H9 (cell line): ENCODE measurements at regions not wholly inside any gene's neighbourhood (a gene's known extent, or its start where the extent isn't known, plus 50 kb on each side); places are given as distances from the start of the nearest gene placed in this dataset.

ENCODE experiments used
- DNase-seq: peaks from one replicate; pipeline ENCODE4 v3.0.0-alpha.2; 2017
- H2AFZ ChIP-seq: one replicate; pipeline ENCODE4 v1.6.1; 2013; ENCODE audit warnings: mild to moderate bottlenecking, low read length, control low read depth, moderate library complexity
- H2AK5ac ChIP-seq: 2 replicates; pipeline ENCODE4 v1.6.1; 2013; ENCODE audit warnings: low read length, control low read depth, mixed read lengths; ENCODE audit not compliant: insufficient read length
- H2BK120ac ChIP-seq: one replicate; pipeline ENCODE4 v1.6.1; 2013; ENCODE audit warnings: low read depth, mild to moderate bottlenecking, low read length, control low read depth, inconsistent platforms; ENCODE audit not compliant: poor library complexity, severe bottlenecking
- H2BK12ac ChIP-seq: 2 replicates; pipeline ENCODE4 v1.6.1; 2013; ENCODE audit warnings: low read length, control low read depth, mixed read lengths, low read depth; ENCODE audit not compliant: insufficient read length
- H2BK15ac ChIP-seq: 2 replicates; pipeline ENCODE4 v1.6.1; 2013; ENCODE audit warnings: low read depth, low read length, control low read depth
- H2BK20ac ChIP-seq: one replicate; pipeline ENCODE4 v1.6.1; 2013; ENCODE audit warnings: low read depth, mild to moderate bottlenecking, low read length, control low read depth, inconsistent platforms; ENCODE audit not compliant: poor library complexity, severe bottlenecking
- H2BK5ac ChIP-seq: 2 replicates; pipeline ENCODE4 v1.6.1; 2013; ENCODE audit warnings: low read length, control low read depth, mixed read lengths; ENCODE audit not compliant: insufficient read length
- H3K14ac ChIP-seq: 2 replicates; pipeline ENCODE4 v1.6.1; 2013; ENCODE audit warnings: low read length, control low read depth; ENCODE audit not compliant: insufficient read depth
- H3K18ac ChIP-seq: 2 replicates; pipeline ENCODE4 v1.6.1; 2013; ENCODE audit warnings: low read depth, mild to moderate bottlenecking, mixed read lengths, low read length, control low read depth; ENCODE audit not compliant: insufficient read length
- H3K23ac ChIP-seq: 2 replicates; pipeline ENCODE4 v1.6.1; 2013; ENCODE audit warnings: low read length, control low read depth, mixed read lengths, low read depth; ENCODE audit not compliant: insufficient read length
- H3K23me2 ChIP-seq: 2 replicates; pipeline ENCODE4 v1.6.1; 2013; ENCODE audit warnings: low read depth, mild to moderate bottlenecking, mixed read lengths, low read length, control low read depth; ENCODE audit not compliant: insufficient read length, poor library complexity, severe bottlenecking
- H3K27ac ChIP-seq: 2 replicates; pipeline ENCODE4 v1.5.1; 2013; ENCODE audit warnings: low read length, control low read depth, mixed read lengths, low read depth; ENCODE audit not compliant: insufficient read length
- H3K27me3 ChIP-seq: 2 replicates; pipeline ENCODE4 v1.6.1; 2013; ENCODE audit warnings: low read length, control low read depth, inconsistent platforms; ENCODE audit not compliant: insufficient read depth
- H3K4ac ChIP-seq: 2 replicates; pipeline ENCODE4 v1.6.1; 2013; ENCODE audit warnings: low read depth, mild to moderate bottlenecking, control low read depth, inconsistent platforms, low read length, moderate library complexity
- H3K4me1 ChIP-seq: 2 replicates; pipeline ENCODE4 v1.6.1; 2013; ENCODE audit warnings: low read length, control low read depth, inconsistent platforms; ENCODE audit not compliant: insufficient read depth
- H3K4me2 ChIP-seq: 2 replicates; pipeline ENCODE4 v1.6.1; 2013; ENCODE audit warnings: low read length, control low read depth, mixed read lengths; ENCODE audit not compliant: insufficient read length, insufficient read depth
- H3K56ac ChIP-seq: 2 replicates; pipeline ENCODE4 v1.6.1; 2013; ENCODE audit warnings: low read depth, mild to moderate bottlenecking, mixed read lengths, low read length, control low read depth; ENCODE audit not compliant: insufficient read length
- H3K79me1 ChIP-seq: 2 replicates; pipeline ENCODE4 v1.6.1; 2013; ENCODE audit warnings: low read depth, mild to moderate bottlenecking, moderate library complexity, low read length, control low read depth, inconsistent platforms; ENCODE audit not compliant: insufficient read depth, poor library complexity, severe bottlenecking
- H3K79me2 ChIP-seq: 2 replicates; pipeline ENCODE4 v1.6.1; 2013; ENCODE audit warnings: low read length, control low read depth, inconsistent platforms; ENCODE audit not compliant: insufficient read depth
- H3K9ac ChIP-seq: 2 replicates; pipeline ENCODE4 v1.6.1; 2013; ENCODE audit warnings: low read length, control low read depth, mixed read lengths; ENCODE audit not compliant: insufficient read length; ENCODE audit errors: extremely low read depth
- H3K9me3 ChIP-seq: one replicate; pipeline ENCODE4 v1.6.1; 2013; ENCODE audit warnings: low read depth, low read length, inconsistent platforms; ENCODE audit not compliant: control insufficient read depth
- H3T11ph ChIP-seq: one replicate; pipeline ENCODE4 v1.6.1; 2013; ENCODE audit warnings: mild to moderate bottlenecking, low read length, control low read depth, inconsistent platforms
- H4K20me1 ChIP-seq: one replicate; pipeline ENCODE4 v1.6.1; 2013; ENCODE audit not compliant: control insufficient read depth, insufficient read length, insufficient read depth
- H4K5ac ChIP-seq: 2 replicates; pipeline ENCODE4 v1.6.1; 2013; ENCODE audit warnings: low read depth, mild to moderate bottlenecking, mixed read lengths, low read length, control low read depth; ENCODE audit not compliant: insufficient read length
- H4K8ac ChIP-seq: replicated peaks from 2 replicates; pipeline ENCODE4 v1.6.1; 2013; ENCODE audit warnings: low read length, control low read depth, mixed read lengths, low read depth; ENCODE audit not compliant: insufficient read length
- H4K91ac ChIP-seq: 2 replicates; pipeline ENCODE4 v1.6.1; 2013; ENCODE audit warnings: low read depth, mild to moderate bottlenecking, moderate library complexity, mixed read lengths, low read length, control low read depth; ENCODE audit not compliant: insufficient read length
- H3K27ac Mint-ChIP-seq, 3 experiments: 2 replicates in 2 of 3; 3 replicates in 1 of 3; pipeline ENCODE4 v1.8.0; 2020 to 2021; ENCODE audit warnings: mixed read lengths in 3 of 3, mild to moderate bottlenecking in 1 of 3, moderate library complexity in 1 of 3
- H3K27me3 Mint-ChIP-seq: 2 replicates; pipeline ENCODE4 v1.8.0; 2021; ENCODE audit warnings: low read depth, mild to moderate bottlenecking, moderate library complexity, mixed read lengths
- H3K36me3 Mint-ChIP-seq, 3 experiments: 2 replicates in 2 of 3; 3 replicates in 1 of 3; pipeline ENCODE4 v1.8.0; 2020 to 2021; ENCODE audit warnings: low read depth in 3 of 3, mixed read lengths in 3 of 3; ENCODE audit not compliant: insufficient read depth in 1 of 3
- H3K4me1 Mint-ChIP-seq, 2 experiments: 2 replicates each; pipeline ENCODE4 v1.8.0; 2020; ENCODE audit warnings: mixed read lengths in 2 of 2
- H3K4me3 Mint-ChIP-seq, 2 experiments: 2 replicates in 1 of 2; 3 replicates in 1 of 2; pipeline ENCODE4 v1.8.0; 2020 to 2021; ENCODE audit warnings: mild to moderate bottlenecking in 2 of 2, mixed read lengths in 2 of 2, moderate library complexity in 1 of 2
- H3K9me3 Mint-ChIP-seq, 2 experiments: 2 replicates in 1 of 2; 3 replicates in 1 of 2; pipeline ENCODE4 v1.8.0; 2020; ENCODE audit warnings: mild to moderate bottlenecking in 2 of 2, mixed read lengths in 2 of 2, moderate library complexity in 1 of 2
- CTCF ChIP-seq: fragments of 200-600 bp; sonication (generic); conservative IDR thresholded peaks from 3 replicates; pipeline ENCODE4 v1.8.0; 2021; ENCODE audit warnings: antibody characterized with exemption, mild to moderate bottlenecking

GRCh38 chr7:85997515-85997914 lies 646.2 kb upstream of the GRM3 start:
- Histone ChIP-seq H3K9me3 (no peaks in the 10 kb centered on the region), H4K91ac (no peak overlapping the region), H3K23ac (no peak overlapping the region), H3K4me1 (no peaks in the 10 kb centered on the region), H4K8ac (no peak overlapping the region), H2BK15ac (no peak overlapping the region), H2BK120ac (no peak overlapping the region), H2BK20ac (no peak overlapping the region), H2AK5ac (no peak overlapping the region), H4K20me1 (no peaks in the 10 kb centered on the region), H4K5ac (no peak overlapping the region), H2BK12ac (no peak overlapping the region), H3K56ac (no peak overlapping the region), H2BK5ac (no peak overlapping the region), H2AFZ (no peak overlapping the region), H3K9ac (no peak overlapping the region), H3K79me2 (no peaks in the 10 kb centered on the region), H3K18ac (no peak overlapping the region), H3K27me3 (no peaks in the 10 kb centered on the region), H3K4me2 (no peak overlapping the region), H3T11ph (no peak overlapping the region), H3K79me1 (no peaks in the 10 kb centered on the region), H3K27ac (no peak overlapping the region), H3K23me2 (no peaks in the 10 kb centered on the region), H3K4ac (no peak overlapping the region), H3K14ac (no peak overlapping the region)
- H3K4me3 Mint-ChIP-seq: no peak overlapping the region
- no peak for DNase-seq
- H3K27ac Mint-ChIP-seq: no peak overlapping the region
- no peaks in the 10 kb centered on the region for H3K27me3 Mint-ChIP-seq
- no peaks in the 10 kb centered on the region for H3K4me1 Mint-ChIP-seq
- TF ChIP-seq CTCF: no peak
- peaks cover 0 to 15% of the 10 kb centered on the region in 2 experiments; a peak in 4 of 5 replicates for H3K9me3 Mint-ChIP-seq
- H3K36me3 Mint-ChIP-seq: peaks cover 0 to 10% (median 2%) of the 10 kb centered on the region in 3 experiments; a peak in 3 of 7 replicates
